SK-N-SH treated with all-trans-retinoic acid at 6 μM for 48 hours (cell line): ENCODE measurements at regions not wholly inside any gene's neighbourhood (a gene's known extent, or its start where the extent isn't known, plus 50 kb on each side); places are given as distances from the start of the nearest gene placed in this dataset.

Experiments
- ARNTL ChIP-seq: fragments of 450-650 bp; formaldehyde crosslinking; IDR thresholded peaks from 2 replicates; pipeline ENCODE4 v1.5.0; 2020; ENCODE audit warnings: low read depth, mild to moderate bottlenecking, moderate library complexity, borderline replicate concordance
- CSDC2 ChIP-seq: fragments of 250-450 bp; sonication (Bioruptor Pico); IDR thresholded peaks from 2 replicates; pipeline ENCODE4 v1.5.0; 2020; ENCODE audit warnings: mild to moderate bottlenecking, moderate library complexity
- ESRRG ChIP-seq: fragments of 250-450 bp; sonication (Bioruptor Pico); IDR thresholded peaks from 2 replicates; pipeline ENCODE4 v1.6.1; 2021; ENCODE audit warnings: mild to moderate bottlenecking
- PATZ1 ChIP-seq: fragments of 250-450 bp; sonication (Bioruptor Pico); IDR thresholded peaks from 2 replicates; pipeline ENCODE4 v1.8.0; 2020; ENCODE audit warnings: mild to moderate bottlenecking, moderate library complexity, borderline replicate concordance
- RARB ChIP-seq: fragments of 250-450 bp; sonication (Bioruptor Pico); IDR thresholded peaks from 2 replicates; pipeline ENCODE4 v1.8.0; 2021; ENCODE audit warnings: mild to moderate bottlenecking, moderate library complexity
- TSHZ2 ChIP-seq: fragments of 250-450 bp; sonication (Bioruptor Pico); IDR thresholded peaks from 2 replicates; pipeline ENCODE4 v1.5.0; 2020; ENCODE audit warnings: mild to moderate bottlenecking, moderate library complexity
- ZFP3 ChIP-seq: fragments of 250-450 bp; sonication (Bioruptor Pico); IDR thresholded peaks from 2 replicates; pipeline ENCODE4 v1.5.0; 2020; ENCODE audit warnings: mild to moderate bottlenecking, moderate library complexity
- ZFP30 ChIP-seq: fragments of 450-650 bp; formaldehyde crosslinking; IDR thresholded peaks from 2 replicates; pipeline ENCODE4 v1.5.0; 2022; ENCODE audit warnings: mild to moderate bottlenecking, moderate library complexity
- TF ChIP-seq, protein P1 (sequence below): fragments of 250-450 bp; sonication (Bioruptor Pico); IDR thresholded peaks from 2 replicates; pipeline ENCODE4 v1.5.1; 2021; ENCODE audit warnings: mild to moderate bottlenecking, moderate library complexity

DNA sequence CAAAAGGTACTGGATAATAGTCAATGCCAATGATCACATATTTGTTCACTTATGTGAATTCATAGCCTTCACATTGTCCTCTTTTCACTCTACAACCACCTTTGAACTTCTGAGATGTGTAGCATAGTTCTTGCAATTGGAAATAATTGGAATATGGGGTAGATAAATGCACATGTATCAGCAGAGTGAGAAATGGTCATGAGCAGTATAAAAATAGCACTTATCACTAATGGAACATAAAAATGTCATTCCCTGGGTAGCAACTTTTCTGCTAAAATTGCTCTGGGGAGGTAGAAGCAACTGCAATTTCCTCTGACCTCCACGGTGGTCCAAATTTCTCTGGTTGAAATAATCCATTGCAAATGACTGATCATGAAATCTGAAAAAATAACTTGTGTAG lies 1785.7 kb upstream of the FLRT2 start:
- TF ChIP-seq ARNTL: no peak
- TF ChIP-seq ZFP30: no peak
- TF ChIP-seq, protein P1, sequence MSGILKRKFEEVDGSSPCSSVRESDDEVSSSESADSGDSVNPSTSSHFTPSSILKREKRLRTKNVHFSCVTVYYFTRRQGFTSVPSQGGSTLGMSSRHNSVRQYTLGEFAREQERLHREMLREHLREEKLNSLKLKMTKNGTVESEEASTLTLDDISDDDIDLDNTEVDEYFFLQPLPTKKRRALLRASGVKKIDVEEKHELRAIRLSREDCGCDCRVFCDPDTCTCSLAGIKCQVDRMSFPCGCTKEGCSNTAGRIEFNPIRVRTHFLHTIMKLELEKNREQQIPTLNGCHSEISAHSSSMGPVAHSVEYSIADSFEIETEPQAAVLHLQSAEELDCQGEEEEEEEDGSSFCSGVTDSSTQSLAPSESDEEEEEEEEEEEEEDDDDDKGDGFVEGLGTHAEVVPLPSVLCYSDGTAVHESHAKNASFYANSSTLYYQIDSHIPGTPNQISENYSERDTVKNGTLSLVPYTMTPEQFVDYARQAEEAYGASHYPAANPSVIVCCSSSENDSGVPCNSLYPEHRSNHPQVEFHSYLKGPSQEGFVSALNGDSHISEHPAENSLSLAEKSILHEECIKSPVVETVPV: no peak
- TF ChIP-seq CSDC2: no peak
- no peak for TF ChIP-seq RARB (CRISPR knock-in tag)
- TF ChIP-seq PATZ1: no peak
- no peak for TF ChIP-seq ZFP3
- no peak for TF ChIP-seq TSHZ2 (CRISPR knock-in tag)
- TF ChIP-seq ESRRG: no peak
